HG03095 (cell line): ENCODE measurements at regions not wholly inside any gene's neighbourhood (a gene's known extent, or its start where the extent isn't known, plus 50 kb on each side); places are given as distances from the start of the nearest gene placed in this dataset.
A peak's percentile ranks its signal among the peaks of the same experiment; 100 is the strongest.

Source experiments
- ATAC-seq: cut with Tn5 transposase; IDR thresholded peaks from one replicate; pipeline ENCODE4 v1.9.1; 2021; ENCODE audit warnings: moderate library complexity; ENCODE audit not compliant: unreplicated experiment

- no peak for ATAC-seq
Measured at GRCh38 chr18:21162786-21163185, 51.2 kb upstream of the ROCK1 start.

- no peak for ATAC-seq
Measured at GRCh38 chr18:21163647-21164547, 52.3 kb upstream of the ROCK1 start.

GRCh38 chr18:21164548-21165095, 53.0 kb upstream of the ROCK1 start:
- no peak for ATAC-seq

GRCh38 chr18:21167641-21168377, 56.2 kb upstream of the ROCK1 start:
- no peak for ATAC-seq

- ATAC-seq, result no peak
Measured at GRCh38 chr18:21168880-21169279, 57.3 kb upstream of the ROCK1 start.

GRCh38 chr18:21177822-21178221, 64.2 kb upstream of the GREB1L start:
- no peak for ATAC-seq

- ATAC-seq, result peak; percentile 72
Measured at GRCh38 chr18:21179590-21180220, 62.3 kb upstream of the GREB1L start.

GRCh38 chr18:21180588-21180987, 61.4 kb upstream of the GREB1L start:
- no peak for ATAC-seq

- ATAC-seq, result no peak
Measured at GRCh38 chr18:21181766-21182165, 60.3 kb upstream of the GREB1L start.

- no peak for ATAC-seq
Measured at GRCh38 chr18:21183670-21184069, 58.4 kb upstream of the GREB1L start.

- no peak for ATAC-seq
Measured at GRCh38 chr18:21184396-21184996, 57.5 kb upstream of the GREB1L start.

- no peak for ATAC-seq
Measured at GRCh38 chr18:21187886-21188285, 54.1 kb upstream of the GREB1L start.

- no peak for ATAC-seq
Measured at GRCh38 chr18:21191596-21192307, 50.3 kb upstream of the GREB1L start.
